Osteoblast (primary cell): ENCODE measurements at regions not wholly inside any gene's neighbourhood (a gene's known extent, or its start where the extent isn't known, plus 50 kb on each side); places are given as distances from the start of the nearest gene placed in this dataset.

Source experiments
- DNase-seq: peaks from one replicate; pipeline ENCODE4 v3.0.0; 2011; ENCODE audit warnings: low spot score, mixed read lengths; ENCODE audit not compliant: insufficient read length; ENCODE audit errors: missing footprints
- H2AFZ ChIP-seq: 2 replicates; pipeline ENCODE4 v1.6.0; 2011; ENCODE audit warnings: mild to moderate bottlenecking, low read length
- H3K27ac ChIP-seq: 2 replicates; pipeline ENCODE4 v1.5.1; 2011; ENCODE audit warnings: mild to moderate bottlenecking, low read depth, low read length, moderate library complexity
- H3K27me3 ChIP-seq: 2 replicates; pipeline ENCODE4 v1.6.0; 2012; ENCODE audit warnings: mild to moderate bottlenecking, control low read depth, inconsistent platforms, low read length, moderate library complexity; ENCODE audit not compliant: insufficient read depth
- H3K36me3 ChIP-seq: 2 replicates; pipeline ENCODE4 v1.5.1; 2011; ENCODE audit warnings: mild to moderate bottlenecking, low read length, control low read depth, moderate library complexity; ENCODE audit not compliant: insufficient read depth
- H3K4me1 ChIP-seq: 2 replicates; pipeline ENCODE4 v1.5.1; 2011; ENCODE audit warnings: mild to moderate bottlenecking, low read length, control low read depth, moderate library complexity; ENCODE audit not compliant: insufficient read depth
- H3K4me2 ChIP-seq: 2 replicates; pipeline ENCODE4 v1.6.0; 2011; ENCODE audit warnings: mild to moderate bottlenecking, low read length; ENCODE audit not compliant: insufficient read depth
- H3K4me3 ChIP-seq: fragments of 200-600 bp; sonication (generic); 3 replicates; pipeline ENCODE4 v1.5.1; 2012; ENCODE audit warnings: mild to moderate bottlenecking, low read length, inconsistent platforms; ENCODE audit not compliant: insufficient read depth
- H3K79me2 ChIP-seq: 2 replicates; pipeline ENCODE4 v1.6.0; 2012; ENCODE audit warnings: mild to moderate bottlenecking, low read length, control low read depth, inconsistent platforms; ENCODE audit not compliant: insufficient read depth
- H3K9me3 ChIP-seq: 2 replicates; pipeline ENCODE4 v1.5.1; 2011; ENCODE audit warnings: low read depth, low read length, control low read depth
- H4K20me1 ChIP-seq: 2 replicates; pipeline ENCODE4 v1.6.0; 2012; ENCODE audit warnings: mild to moderate bottlenecking, low read length, control low read depth; ENCODE audit not compliant: insufficient read depth
- CTCF ChIP-seq: IDR thresholded peaks from 2 replicates; pipeline ENCODE4 v1.5.1; 2011; ENCODE audit warnings: mild to moderate bottlenecking, low read depth, low read length, moderate library complexity; ENCODE audit errors: extremely low read depth

- no peaks in the 10 kb centered on the region for H4K20me1 ChIP-seq
- peaks cover 22% of the 10 kb centered on the region for H3K27me3 ChIP-seq
- no peak overlapping the region for H2AFZ ChIP-seq
- no peaks in the 10 kb centered on the region for H3K79me2 ChIP-seq
- H3K36me3 ChIP-seq: no peaks in the 10 kb centered on the region
- no peak overlapping the region for H3K4me3 ChIP-seq
- TF ChIP-seq CTCF: no peak
- H3K27ac ChIP-seq: no peak overlapping the region
- H3K4me1 ChIP-seq: no peaks in the 10 kb centered on the region
- peaks cover 3% of the 10 kb centered on the region for H3K9me3 ChIP-seq
- H3K4me2 ChIP-seq: no peak overlapping the region
- no peak for DNase-seq
These were observed 62.7 kb upstream of the MRI1 start for GRCh38 chr19:13701624-13702023.

- Histone ChIP-seq H3K4me1 (no peaks in the 10 kb centered on the region), H3K36me3 (no peaks in the 10 kb centered on the region), H3K4me3 (no peak overlapping the region), H3K4me2 (no peak overlapping the region), H3K9me3 (peaks cover 3% of the 10 kb centered on the region), H3K27ac (no peak overlapping the region), H4K20me1 (no peaks in the 10 kb centered on the region), H2AFZ (no peak overlapping the region), H3K79me2 (no peaks in the 10 kb centered on the region), H3K27me3 (peaks cover 22% of the 10 kb centered on the region)
- peak; percentile 19 for DNase-seq
- TF ChIP-seq CTCF: no peak
These were observed 63.7 kb upstream of the MRI1 start for GRCh38 chr19:13700621-13701020.

- no peaks in the 10 kb centered on the region for H3K9me3 ChIP-seq
- no peaks in the 10 kb centered on the region for H3K36me3 ChIP-seq
- H3K79me2 ChIP-seq: no peaks in the 10 kb centered on the region
- no peaks in the 10 kb centered on the region for H4K20me1 ChIP-seq
- H3K4me3 ChIP-seq: no peak overlapping the region
- no peak overlapping the region for H2AFZ ChIP-seq
- peaks cover 22% of the 10 kb centered on the region for H3K27me3 ChIP-seq
- no peak for TF ChIP-seq CTCF
- H3K4me2 ChIP-seq: no peak overlapping the region
- no peak for DNase-seq
- H3K27ac ChIP-seq: no peak overlapping the region
- no peaks in the 10 kb centered on the region for H3K4me1 ChIP-seq
These were observed 64.5 kb upstream of the MRI1 start for GRCh38 chr19:13699786-13700185.

- H3K4me2 ChIP-seq: no peak overlapping the region
- no peak overlapping the region for H3K27ac ChIP-seq
- TF ChIP-seq CTCF: no peak
- no peak overlapping the region for H3K4me3 ChIP-seq
- no peak for DNase-seq
- H3K4me1 ChIP-seq: peaks cover 6% of the 10 kb centered on the region
- H2AFZ ChIP-seq: no peak overlapping the region
- no peaks in the 10 kb centered on the region for H3K36me3 ChIP-seq
- no peaks in the 10 kb centered on the region for H3K79me2 ChIP-seq
- peaks cover 24% of the 10 kb centered on the region for H3K27me3 ChIP-seq
- H3K9me3 ChIP-seq: no peaks in the 10 kb centered on the region
- no peaks in the 10 kb centered on the region for H4K20me1 ChIP-seq
These were observed 67.5 kb upstream of the MRI1 start for GRCh38 chr19:13696839-13697238.
